HepG2 (cell line): ENCODE measurements at regions not wholly inside any gene's neighbourhood (a gene's known extent, or its start where the extent isn't known, plus 50 kb on each side); places are given as distances from the start of the nearest gene placed in this dataset.

Experiments used
- ATAC-seq: fragments of 200-7000 bp; cut with Tn5 transposase; 3 replicates; pipeline ENCODE4 v1.9.1; 2020; ENCODE audit warnings: mild to moderate bottlenecking, moderate library complexity
- BruUV-seq: library from RNA; stranded (reverse); fragments of 400-500 nt; replicated peaks from 2 replicates; lab custom pipeline; 2021; lab: Mats Ljungman, UMichigan
- CTCF ChIA-PET: fragments of 300-600 bp; formaldehyde crosslinking; extraction: SDS; loops from one replicate; lab custom pipeline; 2021; ENCODE audit warnings: low total read pairs, inconsistent platforms, low intra/inter-chr PET ratio; lab: Yijun Ruan, JAX
- POLR2A ChIA-PET: fragments of 350-600 bp; sonication (Branson Sonifier 250); formaldehyde crosslinking; loops from one replicate; lab custom pipeline; 2020; ENCODE audit warnings: antibody characterized with exemption, inconsistent platforms; lab: Yijun Ruan, JAX
- DNase-seq: peaks from one replicate; pipeline ENCODE4 v3.0.0-alpha.2; 2015; ENCODE audit warnings: low spot score
- FAIRE-seq: peaks from 3 replicates; lab custom pipeline; 2011; peaks lifted over from hg19 to GRCh38; lab: Jason Lieb, UNC
- H2AFZ ChIP-seq: one replicate; pipeline ENCODE4 v1.6.1; 2011; ENCODE audit warnings: low read length, inconsistent platforms
- H3K27ac ChIP-seq: fragments of 300-600 bp; 3 replicates; pipeline ENCODE4 v1.8.0; 2011; ENCODE audit warnings: mixed run types, mild to moderate bottlenecking, mixed read lengths, low read length, inconsistent platforms; ENCODE audit not compliant: insufficient read depth; ENCODE audit errors: extremely low read length
- H3K27me3 ChIP-seq, 2 experiments: fragments of 200-600 bp in 1 of 2; 2 replicates in 1 of 2; 3 replicates in 1 of 2; pipeline versions ENCODE4 v1.6.0 to v1.8.0; 2011; ENCODE audit warnings: low read length in 2 of 2, mild to moderate bottlenecking in 2 of 2, moderate library complexity in 2 of 2, inconsistent platforms in 1 of 2; ENCODE audit not compliant: insufficient read depth in 2 of 2, control insufficient read depth in 1 of 2
- H3K36me3 ChIP-seq, 2 experiments: fragments of 200-600 bp in 1 of 2; replicated peaks in 1 of 2; 2 replicates in 1 of 2; 3 replicates in 1 of 2; pipeline versions ENCODE4 v1.5.1 to v1.8.0; 2011; ENCODE audit warnings: low read length in 2 of 2, inconsistent platforms in 1 of 2; ENCODE audit not compliant: insufficient read depth in 2 of 2, control insufficient read depth in 1 of 2
- H3K4me1 ChIP-seq: 2 replicates; pipeline ENCODE4 v1.5.1; 2012; ENCODE audit warnings: low read length, inconsistent platforms; ENCODE audit not compliant: insufficient read depth
- H3K4me2 ChIP-seq: 2 replicates; pipeline ENCODE4 v1.6.0; 2011; ENCODE audit warnings: low read depth, low read length, inconsistent platforms
- H3K4me3 ChIP-seq, 3 experiments: fragments of 200-600 bp in 1 of 3; sonication (generic), shearing (Covaris generic) in 1 of 3; replicated peaks in 1 of 3; 2 replicates each; pipeline ENCODE4 v1.5.1; 2011 to 2016; ENCODE audit warnings: low read length in 3 of 3, inconsistent platforms in 2 of 3, low read depth in 2 of 3, mild to moderate bottlenecking in 2 of 3, control low read depth in 1 of 3, mixed read lengths in 1 of 3; ENCODE audit not compliant: insufficient read depth in 1 of 3
- H3K79me2 ChIP-seq: one replicate; pipeline ENCODE4 v1.6.1; 2011; ENCODE audit warnings: low read length, inconsistent platforms; ENCODE audit not compliant: insufficient read depth
- H3K9ac ChIP-seq: 2 replicates; pipeline ENCODE4 v1.6.0; 2011; ENCODE audit warnings: mild to moderate bottlenecking, low read depth, low read length, inconsistent platforms; ENCODE audit not compliant: insufficient read depth
- H3K9me3 ChIP-seq: 2 replicates; pipeline ENCODE4 v1.5.1; 2012; ENCODE audit warnings: mild to moderate bottlenecking, low read length
- H4K20me1 ChIP-seq: 2 replicates; pipeline ENCODE4 v1.6.0; 2011; ENCODE audit warnings: inconsistent platforms, mild to moderate bottlenecking, low read length, moderate library complexity; ENCODE audit not compliant: insufficient read depth
- BRD4 ChIP-seq: sonication (generic); formaldehyde crosslinking; IDR thresholded peaks from 2 replicates; pipeline ENCODE4 v1.4.0; 2020; ENCODE audit warnings: missing genetic modification reagents
- CBX1 ChIP-seq: IDR thresholded peaks from one replicate; pipeline ENCODE4 v1.6.1; 2016; ENCODE audit warnings: antibody characterized with exemption, low read depth
- DMAP1 ChIP-seq: IDR thresholded peaks from 2 replicates; pipeline ENCODE4 v1.6.1; 2016
- EHMT2 ChIP-seq: fragments of 200-600 bp; sonication (generic); IDR thresholded peaks from 2 replicates; pipeline ENCODE4 v1.7.0; 2017; ENCODE audit warnings: antibody characterized with exemption, low read depth, low read length, borderline replicate concordance
- EP300 ChIP-seq, 3 experiments: sonication (generic) in 1 of 3; formaldehyde crosslinking in 1 of 3; IDR thresholded peaks; 2 replicates each; pipeline versions ENCODE4 v1.5.1 to v1.6.1; 2011 to 2020; ENCODE audit warnings: low read depth in 2 of 3, low read length in 2 of 3, borderline replicate concordance in 1 of 3, improper control_type of control experiment in 1 of 3, mild to moderate bottlenecking in 1 of 3, missing genetic modification reagents in 1 of 3, moderate library complexity in 1 of 3
- ETV5 ChIP-seq: IDR thresholded peaks from 2 replicates; pipeline ENCODE4 v1.6.1; 2018; ENCODE audit warnings: missing biosample characterization, missing genetic modification reagents, inconsistent platforms, borderline replicate concordance
- HDAC2 ChIP-seq: sonication (generic); formaldehyde crosslinking; IDR thresholded peaks from 2 replicates; pipeline ENCODE4 v1.4.0; 2020; ENCODE audit warnings: missing genetic modification reagents
- NFKBIZ ChIP-seq: IDR thresholded peaks from 2 replicates; pipeline ENCODE4 v1.6.1; 2018; ENCODE audit warnings: missing genetic modification reagents, missing compliant biosample characterization
- NONO ChIP-seq, 2 experiments: fragments of 450-650 bp in 1 of 2; sonication (generic) in 1 of 2; formaldehyde crosslinking in 1 of 2; IDR thresholded peaks in 1 of 2; conservative IDR thresholded peaks in 1 of 2; 2 replicates each; pipeline versions ENCODE4 v1.6.1 to v1.8.0; 2017 to 2022; ENCODE audit warnings: mild to moderate bottlenecking in 1 of 2, missing genetic modification reagents in 1 of 2, moderate library complexity in 1 of 2
- PAX8 ChIP-seq: sonication (generic); formaldehyde crosslinking; IDR thresholded peaks from 2 replicates; pipeline ENCODE4 v1.8.0; 2022; ENCODE audit warnings: mild to moderate bottlenecking, missing genetic modification reagents, borderline replicate concordance
- SMAD9 ChIP-seq: sonication (generic); formaldehyde crosslinking; IDR thresholded peaks from 2 replicates; pipeline ENCODE4 v1.5.1; 2020; ENCODE audit warnings: mild to moderate bottlenecking, missing genetic modification reagents
- TOE1 ChIP-seq: sonication (generic); formaldehyde crosslinking; IDR thresholded peaks from 2 replicates; pipeline ENCODE4 v1.4.0; 2020; ENCODE audit warnings: mild to moderate bottlenecking, missing genetic modification reagents
- ZNF101 ChIP-seq: sonication (generic); formaldehyde crosslinking; IDR thresholded peaks from 2 replicates; pipeline ENCODE4 v1.4.0; 2020; ENCODE audit warnings: mild to moderate bottlenecking, low read depth, missing genetic modification reagents, borderline replicate concordance
- ZNF3 ChIP-seq: IDR thresholded peaks from 2 replicates; pipeline ENCODE4 v1.7.0; 2017; ENCODE audit warnings: inconsistent platforms
- ZNF550 ChIP-seq: sonication (generic); formaldehyde crosslinking; IDR thresholded peaks from 2 replicates; pipeline ENCODE4 v1.4.0; 2020; ENCODE audit warnings: mild to moderate bottlenecking, missing genetic modification reagents, borderline replicate concordance
- ZNF563 ChIP-seq: sonication (generic); formaldehyde crosslinking; IDR thresholded peaks from 2 replicates; pipeline ENCODE4 v1.8.0; 2022; ENCODE audit warnings: mild to moderate bottlenecking, moderate library complexity, missing genetic modification reagents
- ZNF605 ChIP-seq: sonication (generic); formaldehyde crosslinking; IDR thresholded peaks from 2 replicates; pipeline ENCODE4 v1.8.0; 2022; ENCODE audit warnings: mild to moderate bottlenecking, missing genetic modification reagents
- ZNF607 ChIP-seq: sonication (generic); formaldehyde crosslinking; IDR thresholded peaks from 2 replicates; pipeline ENCODE4 v1.5.1; 2020; ENCODE audit warnings: missing genetic modification reagents, mild to moderate bottlenecking, borderline replicate concordance
- ZNF788 ChIP-seq: sonication (generic); formaldehyde crosslinking; IDR thresholded peaks from 2 replicates; pipeline ENCODE4 v1.5.0; 2020; ENCODE audit warnings: mild to moderate bottlenecking, missing genetic modification reagents, borderline replicate concordance
- WGBS: methylation state at CpG from one replicate; pipeline ENCODE4 v1.1.6; 2017; ENCODE audit warnings: low lambda C conversion rate; 5-methylcytosine and 5-hydroxymethylcytosine counted together
- in situ Hi-C: cut with HindIII; loops from 2 replicates; pipeline ENCODE4 v1.10.0; 2017; ENCODE audit warnings: low pct_unique_long_range_greater_than_20kb; ENCODE audit not compliant: extremely low pct_ligation_motif_present
- intact Hi-C: fragments of 100-400 bp; cut with micrococcal nuclease; formaldehyde crosslinking; loops from one replicate; pipeline ENCODE4 v1.10.0; 2022; ENCODE audit not compliant: unreplicated experiment
- TF ChIP-seq, protein P1 (sequence below): sonication (generic); formaldehyde crosslinking; IDR thresholded peaks from 2 replicates; pipeline ENCODE4 v1.4.0; 2020; ENCODE audit warnings: missing genetic modification reagents, mild to moderate bottlenecking, borderline replicate concordance
- TF ChIP-seq, protein P2 (sequence below): sonication (generic); formaldehyde crosslinking; IDR thresholded peaks from 2 replicates; pipeline ENCODE4 v1.4.0; 2020; ENCODE audit warnings: missing genetic modification reagents

DNA sequence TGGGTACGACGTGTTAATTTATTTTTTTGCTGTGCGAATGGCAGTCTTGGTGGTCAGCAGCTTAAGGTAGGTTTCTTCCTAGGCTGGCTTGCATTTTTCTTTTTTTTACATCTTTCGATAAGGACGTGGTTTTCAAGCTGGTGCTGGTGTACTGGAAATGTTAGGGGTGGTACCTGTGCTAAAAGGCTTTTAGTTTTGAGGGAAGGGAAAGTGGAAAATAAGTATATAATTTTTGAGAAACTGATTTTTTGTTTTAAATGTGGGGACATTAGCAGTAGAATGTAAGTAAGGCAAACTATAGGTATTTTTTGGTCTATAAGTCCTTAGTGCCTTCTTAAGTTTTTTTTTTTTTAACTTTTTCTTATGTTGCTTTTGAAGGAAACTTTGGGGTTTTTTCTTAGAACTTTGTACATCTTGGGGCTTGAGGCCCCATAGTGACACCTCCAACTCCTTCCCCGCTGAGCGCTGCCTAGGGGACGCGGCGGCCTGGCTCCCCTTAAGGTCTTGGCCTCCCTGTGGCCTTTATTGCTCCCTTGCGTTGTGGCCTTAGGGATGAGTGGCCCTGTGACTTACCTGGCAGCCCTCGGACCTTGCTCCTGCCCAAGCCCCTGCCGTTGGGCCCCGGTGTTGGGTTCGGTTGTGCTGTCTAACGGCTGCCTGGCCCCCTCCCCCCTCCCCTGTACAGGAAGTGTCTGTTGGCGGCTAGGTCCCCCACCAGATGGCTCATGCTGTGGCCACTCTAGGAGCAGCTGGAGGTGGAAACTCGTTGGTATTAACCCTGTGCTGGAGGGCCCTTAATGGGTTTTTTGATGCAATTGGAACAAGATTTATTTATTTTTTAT, 88.0 kb upstream of the RPRML start:
- H3K9me3 ChIP-seq: no peaks in the 10 kb centered on the region
- ATAC-seq (peak; percentile 99), FAIRE-seq (peak; percentile 69), DNase-seq (peak; percentile 95)
- in situ Hi-C loops (no loop called here), intact Hi-C loops (loop anchor here (2.0 kb wide), 1 partner anchor 66 kb away; no protein-coding TSS in a partner anchor)
- CTCF ChIA-PET: no interaction called here
- peaks cover 10% of the 10 kb centered on the region for H3K4me1 ChIP-seq
- H3K4me2 ChIP-seq: peak overlapping the region; percentile 86
- H3K27ac ChIP-seq: peak overlapping the region; percentile 95
- H4K20me1 ChIP-seq: no peaks in the 10 kb centered on the region
- H3K27me3 ChIP-seq: no peaks in the 10 kb centered on the region; a peak in 1 of 5 replicates
- TSS peak; percentile 86 for BruUV-seq
- POLR2A ChIA-PET: interaction anchor here (0.6 to 1.1 kb wide), 4 partner anchors 29 to 562 kb away, joined by 3 to 4 read pairs (median 4); partner anchors contain the start of gene CDC27
- peak overlapping the region; percentile 87 for H3K9ac ChIP-seq
- peaks cover 0 to 2% of the 10 kb centered on the region in 2 experiments; a peak in 3 of 5 replicates for H3K36me3 ChIP-seq
- H2AFZ ChIP-seq: no peak overlapping the region
- H3K79me2 ChIP-seq: peaks cover 4% of the 10 kb centered on the region
- 8% methylated on average over 15 of the region's 18 CpGs for WGBS
- peak overlapping the region; percentile 75 to 78 (median 76) for H3K4me3 ChIP-seq
- TF ChIP-seq BRD4 (CRISPR knock-in tag) (peak; percentile 99), ZNF605 (CRISPR knock-in tag) (0 out of 2 replicates have a peak, but pooled peaks have one; percentile 70), TOE1 (no peak), EHMT2 (peak; percentile 79; the same call in 1 of the 2 replicates), NFKBIZ (CRISPR knock-in tag) (0 out of 2 replicates have a peak, but pooled peaks have one; percentile 70), EP300 (IDR thresholded peaks at IDR 0.05; ENCODE audit: low read depth in 2 of 2, low read length in 2 of 2) (peak; percentile 70 to 83; a peak in 3 of 4 replicates), EP300 (CRISPR knock-in tag; IDR thresholded peaks at IDR 0.05; ENCODE audit: borderline replicate concordance) (peak; percentile 88), ZNF607 (peak; percentile 96; the same call in 1 of the 2 replicates), HDAC2 (CRISPR knock-in tag) (peak; percentile 91), DMAP1 (CRISPR knock-in tag) (peak; percentile 98), PAX8 (CRISPR knock-in tag) (peak; percentile 81; the same call in 1 of the 2 replicates), ZNF3 (CRISPR knock-in tag) (no peak), CBX1 (peak; percentile 73), ZNF101 (no peak), SMAD9 (CRISPR knock-in tag) (peak; percentile 90; the same call in 1 of the 2 replicates), ZNF788 (CRISPR knock-in tag) (peak; percentile 91; the same call in 1 of the 2 replicates), ETV5 (CRISPR knock-in tag) (peak; percentile 91), ZNF563 (CRISPR knock-in tag) (no peak; the same call in 1 of the 2 replicates), ZNF550 (CRISPR knock-in tag) (peak; percentile 93; the same call in 1 of the 2 replicates), NONO (IDR thresholded peaks at IDR 0.05) (no peak), NONO (CRISPR knock-in tag; conservative IDR thresholded peaks at IDR 0.05) (peak; percentile 97)
- TF ChIP-seq, protein P1, sequence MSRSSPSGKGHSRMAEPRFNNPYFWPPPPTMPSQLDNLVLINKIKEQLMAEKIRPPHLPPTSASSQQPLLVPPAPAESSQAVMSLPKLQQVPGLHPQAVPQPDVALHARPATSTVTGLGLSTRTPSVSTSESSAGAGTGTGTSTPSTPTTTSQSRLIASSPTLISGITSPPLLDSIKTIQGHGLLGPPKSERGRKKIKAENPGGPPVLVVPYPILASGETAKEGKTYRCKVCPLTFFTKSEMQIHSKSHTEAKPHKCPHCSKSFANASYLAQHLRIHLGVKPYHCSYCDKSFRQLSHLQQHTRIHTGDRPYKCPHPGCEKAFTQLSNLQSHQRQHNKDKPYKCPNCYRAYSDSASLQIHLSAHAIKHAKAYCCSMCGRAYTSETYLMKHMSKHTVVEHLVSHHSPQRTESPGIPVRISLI (CRISPR knock-in tag): peak; percentile 64
- TF ChIP-seq, protein P2, sequence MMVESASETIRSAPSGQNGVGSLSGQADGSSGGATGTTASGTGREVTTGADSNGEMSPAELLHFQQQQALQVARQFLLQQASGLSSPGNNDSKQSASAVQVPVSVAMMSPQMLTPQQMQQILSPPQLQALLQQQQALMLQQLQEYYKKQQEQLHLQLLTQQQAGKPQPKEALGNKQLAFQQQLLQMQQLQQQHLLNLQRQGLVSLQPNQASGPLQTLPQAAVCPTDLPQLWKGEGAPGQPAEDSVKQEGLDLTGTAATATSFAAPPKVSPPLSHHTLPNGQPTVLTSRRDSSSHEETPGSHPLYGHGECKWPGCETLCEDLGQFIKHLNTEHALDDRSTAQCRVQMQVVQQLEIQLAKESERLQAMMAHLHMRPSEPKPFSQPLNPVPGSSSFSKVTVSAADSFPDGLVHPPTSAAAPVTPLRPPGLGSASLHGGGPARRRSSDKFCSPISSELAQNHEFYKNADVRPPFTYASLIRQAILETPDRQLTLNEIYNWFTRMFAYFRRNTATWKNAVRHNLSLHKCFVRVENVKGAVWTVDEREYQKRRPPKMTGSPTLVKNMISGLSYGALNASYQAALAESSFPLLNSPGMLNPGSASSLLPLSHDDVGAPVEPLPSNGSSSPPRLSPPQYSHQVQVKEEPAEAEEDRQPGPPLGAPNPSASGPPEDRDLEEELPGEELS (CRISPR knock-in tag): peak; percentile 78
